ENCODE measurements at regions not wholly inside any gene's neighbourhood (a gene's known extent, or its start where the extent isn't known, plus 50 kb on each side); places are given as distances from the start of the nearest gene placed in this dataset.

DNA sequence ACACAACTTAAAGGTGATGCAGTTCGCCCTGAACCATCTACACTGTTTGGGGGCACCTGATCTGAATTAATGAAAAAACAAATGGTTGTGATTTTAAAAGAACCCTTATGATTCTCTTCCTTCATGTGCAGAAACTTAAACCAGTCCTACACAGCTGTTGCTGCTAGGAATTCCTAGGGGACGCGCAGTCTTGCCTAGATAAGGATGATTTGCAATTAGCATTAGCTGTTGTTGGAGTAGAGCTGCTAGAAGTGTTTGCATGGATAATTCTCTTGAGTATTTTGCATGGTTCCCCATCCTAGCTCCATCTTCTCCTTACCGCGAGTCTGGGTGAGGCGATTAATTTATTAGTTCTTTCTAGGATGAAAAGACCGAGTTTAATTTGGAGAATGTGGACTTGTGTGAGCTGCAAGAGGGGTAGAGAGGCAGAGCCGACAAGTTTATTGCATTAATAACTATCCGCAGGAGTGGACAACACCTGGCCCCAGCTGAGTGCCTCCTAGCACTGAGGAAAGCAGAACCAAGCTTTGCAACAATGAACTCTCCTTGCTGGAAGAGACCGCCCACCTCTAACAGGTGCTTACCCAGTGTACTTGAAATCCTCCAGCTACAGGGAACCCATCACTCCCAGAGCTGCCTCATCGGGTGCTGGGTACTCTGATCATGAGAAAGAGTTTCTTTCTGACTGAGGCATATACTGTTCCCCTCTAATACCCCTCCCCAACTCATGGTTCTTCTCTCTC, 75.0 kb upstream of the WNT7A start:
- no peak for DNase-seq

- DNase-seq: no peak
These were observed 74.4 kb upstream of the WNT7A start for GRCh38 chr3:13954266-13954665.

GRCh38 chr3:13951184-13951583, 71.3 kb upstream of the WNT7A start:
- no peak for DNase-seq

DNA sequence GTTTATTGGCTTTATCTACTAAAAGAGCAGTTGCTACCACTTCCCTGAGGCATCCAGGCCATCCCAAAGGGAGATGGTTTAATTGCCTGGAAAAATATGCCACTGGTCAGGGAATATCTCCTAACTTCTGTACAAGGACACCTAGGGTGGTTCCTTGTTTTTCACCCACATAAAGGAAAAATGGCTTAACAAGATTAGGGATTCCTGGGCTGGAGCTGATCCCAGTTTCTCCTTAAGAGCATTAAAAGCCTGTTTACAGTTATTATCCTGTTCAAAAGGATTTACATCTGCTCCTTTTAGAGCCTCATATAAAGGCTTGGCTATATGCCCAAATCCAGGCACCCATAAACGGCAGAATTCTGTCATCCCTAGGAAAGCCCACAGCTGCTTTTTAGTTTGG, 70.2 kb upstream of the WNT7A start:
- no peak for DNase-seq

DNA sequence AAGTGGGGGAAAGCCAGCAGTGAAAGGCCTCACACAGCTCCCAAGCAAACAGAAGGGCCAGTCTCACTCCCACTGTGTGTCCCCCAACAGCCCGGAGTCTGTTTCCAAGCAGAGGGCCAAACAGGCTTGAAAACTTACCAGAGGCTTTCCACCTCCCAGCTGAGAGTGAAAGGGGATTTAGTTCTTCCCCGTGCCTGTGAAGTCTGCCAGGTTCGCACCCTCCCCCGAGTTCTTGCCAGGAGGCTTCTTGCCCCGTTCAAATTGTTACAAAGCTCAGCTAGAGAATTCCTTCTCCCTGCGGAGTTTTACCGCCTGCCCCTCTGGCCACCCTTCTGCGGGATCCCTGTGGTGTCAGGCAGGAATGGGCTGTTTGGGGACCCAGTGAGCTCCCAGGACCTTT, 68.0 kb upstream of the WNT7A start:
- no peak for DNase-seq

DNA sequence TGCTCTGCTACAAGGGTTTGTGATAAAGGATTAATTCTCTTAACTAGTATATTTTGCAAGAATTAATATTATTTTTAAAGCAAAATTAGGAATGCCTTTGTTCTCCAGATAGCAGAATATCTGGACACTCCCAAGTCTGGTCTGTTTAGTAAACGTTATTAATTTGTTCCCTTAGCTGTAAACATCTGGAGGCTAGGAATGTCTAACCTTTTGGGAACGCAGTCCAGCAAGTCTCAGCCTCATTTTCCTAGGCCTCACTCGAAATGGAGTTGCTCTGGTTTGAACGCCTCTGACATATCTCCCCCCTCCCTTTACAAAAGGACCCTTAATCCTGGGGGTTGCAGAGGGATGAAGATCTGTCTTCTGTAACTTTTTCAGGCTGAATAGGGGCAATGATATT, 59.3 kb upstream of the WNT7A start:
- no peak for DNase-seq

- DNase-seq: no peak
These were observed 57.3 kb upstream of the WNT7A start for GRCh38 chr3:13937131-13937530.

- no peak for DNase-seq
These were observed 55.7 kb upstream of the WNT7A start for GRCh38 chr3:13935494-13936094.

GRCh38 chr3:13934813-13935212, 54.9 kb upstream of the WNT7A start:
- DNase-seq: no peak

GRCh38 chr3:13934315-13934714, 54.4 kb upstream of the WNT7A start:
- DNase-seq: no peak

GRCh38 chr3:13932578-13933295, 52.9 kb upstream of the WNT7A start:
- peak; percentile 32 for DNase-seq

GRCh38 chr3:13931172-13931571, 51.3 kb upstream of the WNT7A start:
- no peak for DNase-seq
